CD14-positive monocyte (primary cell): ENCODE measurements at regions not wholly inside any gene's neighbourhood (a gene's known extent, or its start where the extent isn't known, plus 50 kb on each side); places are given as distances from the start of the nearest gene placed in this dataset.

Source experiments
- DNase-seq, 3 donors: peaks; one replicate each; pipeline ENCODE4 v3.0.0-alpha.2; 2011 to 2022
- H2AFZ ChIP-seq: 2 replicates; pipeline ENCODE4 v1.6.0; 2012; ENCODE audit warnings: mild to moderate bottlenecking, low read depth, low read length, inconsistent platforms; ENCODE audit not compliant: insufficient read depth, poor library complexity, severe bottlenecking
- H3K27ac ChIP-seq, 2 donors: 1 replicate in 1 of 2; 2 replicates in 1 of 2; pipeline ENCODE4 v1.5.1; 2012 to 2013; ENCODE audit warnings: low read length in 2 of 2, control low read depth in 1 of 2, inconsistent platforms in 1 of 2, low read depth in 1 of 2, mild to moderate bottlenecking in 1 of 2
- H3K27me3 ChIP-seq, 2 donors: one replicate each; pipeline versions ENCODE4 v1.6.0 to v1.6.1; 2011 to 2013; ENCODE audit warnings: low read length in 2 of 2; ENCODE audit not compliant: control insufficient read depth in 2 of 2, insufficient read depth in 2 of 2
- H3K36me3 ChIP-seq, 2 donors: replicated peaks in 1 of 2; 1 replicate in 1 of 2; 2 replicates in 1 of 2; pipeline versions ENCODE4 v1.5.1 to v1.6.1; 2012 to 2013; ENCODE audit warnings: low read length in 2 of 2, control low read depth in 1 of 2, inconsistent platforms in 1 of 2, mild to moderate bottlenecking in 1 of 2; ENCODE audit not compliant: insufficient read depth in 2 of 2, control insufficient read depth in 1 of 2
- H3K4me1 ChIP-seq, 2 donors: 1 replicate in 1 of 2; 2 replicates in 1 of 2; pipeline versions ENCODE4 v1.5.1 to v1.6.1; 2012 to 2013; ENCODE audit warnings: low read length in 2 of 2, control low read depth in 1 of 2, inconsistent platforms in 1 of 2, mild to moderate bottlenecking in 1 of 2, moderate library complexity in 1 of 2; ENCODE audit not compliant: insufficient read depth in 2 of 2, control insufficient read depth in 1 of 2
- H3K4me2 ChIP-seq: replicated peaks from 2 replicates; pipeline ENCODE3; 2012; ENCODE audit warnings: low read length, moderate library complexity, mild to moderate bottlenecking; ENCODE audit not compliant: poor library complexity, severe bottlenecking; ENCODE audit errors: extremely low read depth
- H3K4me3 ChIP-seq, 3 experiments: fragments of 200-600 bp in 1 of 3; sonication (generic) in 1 of 3; replicated peaks in 1 of 3; 1 replicate in 2 of 3; 2 replicates in 1 of 3; pipeline ENCODE4 v1.5.1; 2011 to 2013; ENCODE audit warnings: low read length in 3 of 3, mild to moderate bottlenecking in 3 of 3, control low read depth in 2 of 3, low read depth in 2 of 3, inconsistent platforms in 1 of 3, moderate library complexity in 1 of 3
- H3K79me2 ChIP-seq: 2 replicates; pipeline ENCODE4 v1.6.0; 2012; ENCODE audit warnings: mild to moderate bottlenecking, control low read depth, inconsistent platforms, low read length, moderate library complexity; ENCODE audit not compliant: insufficient read depth
- H3K9ac ChIP-seq: 2 replicates; pipeline ENCODE4 v1.6.0; 2017; ENCODE audit warnings: low read length, mild to moderate bottlenecking; ENCODE audit not compliant: insufficient read depth, poor library complexity, severe bottlenecking
- H3K9me3 ChIP-seq, 2 donors: replicated peaks in 1 of 2; 1 replicate in 1 of 2; 2 replicates in 1 of 2; pipeline versions ENCODE4 v1.5.1 to v1.6.1; 2012 to 2013; ENCODE audit warnings: low read length in 2 of 2, control low read depth in 1 of 2; ENCODE audit not compliant: control insufficient read depth in 1 of 2, insufficient read depth in 1 of 2
- H4K20me1 ChIP-seq: 2 replicates; pipeline ENCODE4 v1.6.0; 2012; ENCODE audit warnings: mild to moderate bottlenecking, low read length, control low read depth, moderate library complexity; ENCODE audit not compliant: insufficient read depth
- H3K27ac Mint-ChIP-seq, 7 donors: one replicate each; pipeline ENCODE4 v1.8.0; 2020; ENCODE audit warnings: mild to moderate bottlenecking in 7 of 7, mixed read lengths in 7 of 7, moderate library complexity in 6 of 7, inconsistent platforms in 2 of 7
- H3K27me3 Mint-ChIP-seq, 3 donors: one replicate each; pipeline ENCODE4 v1.8.0; 2021 to 2022; ENCODE audit warnings: low read depth in 3 of 3, mild to moderate bottlenecking in 3 of 3, mixed read lengths in 3 of 3, moderate library complexity in 3 of 3, inconsistent platforms in 1 of 3
- H3K36me3 Mint-ChIP-seq, 2 donors: one replicate each; pipeline ENCODE4 v1.8.0; 2020; ENCODE audit warnings: mixed read lengths in 2 of 2, inconsistent platforms in 1 of 2, mild to moderate bottlenecking in 1 of 2
- H3K4me1 Mint-ChIP-seq: one replicate; pipeline ENCODE4 v1.8.0; 2020; ENCODE audit warnings: mild to moderate bottlenecking, mixed read lengths
- H3K4me3 Mint-ChIP-seq, 2 donors: one replicate each; pipeline ENCODE4 v1.8.0; 2020; ENCODE audit warnings: mild to moderate bottlenecking in 2 of 2, mixed read lengths in 2 of 2, moderate library complexity in 1 of 2
- H3K9me3 Mint-ChIP-seq, 7 donors: one replicate each; pipeline ENCODE4 v1.8.0; 2020 to 2022; ENCODE audit warnings: mixed read lengths in 7 of 7, mild to moderate bottlenecking in 6 of 7, moderate library complexity in 6 of 7, inconsistent platforms in 2 of 7
- WGBS: methylation state at CpG from one replicate; pipeline ENCODE4 v1.1.5; 2013; ENCODE audit warnings: missing lambda C conversion rate; ENCODE audit not compliant: insufficient coverage; 5-methylcytosine and 5-hydroxymethylcytosine counted together
- intact Hi-C, 2 donors: fragments of 100-400 bp; cut with micrococcal nuclease; formaldehyde crosslinking; loops; one replicate each; pipeline versions ENCODE4 v1.15.0 to v1.15.1; 2023
- TF ChIP-seq, protein P1 (sequence below): fragments of 200-600 bp; IDR thresholded peaks from one replicate; pipeline ENCODE4 v1.8.0; 2022; ENCODE audit warnings: antibody characterized with exemption, mild to moderate bottlenecking

DNA sequence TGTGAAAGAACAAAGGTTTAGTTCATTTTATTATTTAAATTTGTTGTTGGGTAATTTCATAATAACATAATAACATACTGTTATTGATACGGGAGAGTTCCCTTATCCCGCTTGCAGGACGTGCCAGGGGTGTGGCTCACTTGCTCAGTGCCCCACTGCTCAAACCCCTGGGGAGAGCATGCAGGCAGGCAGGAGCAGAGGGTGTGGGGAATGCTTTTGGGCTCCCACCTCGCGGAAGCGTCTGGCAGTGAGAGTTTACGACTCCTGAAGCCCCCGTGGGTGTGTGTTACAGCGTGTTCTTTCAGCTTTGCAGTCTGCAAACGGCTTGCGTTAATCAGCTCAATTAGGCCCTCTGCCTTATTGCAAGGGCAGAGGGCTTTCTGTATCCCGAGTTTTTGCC, 675.9 kb downstream of the SEMA5A start:
- TF ChIP-seq, protein P1, sequence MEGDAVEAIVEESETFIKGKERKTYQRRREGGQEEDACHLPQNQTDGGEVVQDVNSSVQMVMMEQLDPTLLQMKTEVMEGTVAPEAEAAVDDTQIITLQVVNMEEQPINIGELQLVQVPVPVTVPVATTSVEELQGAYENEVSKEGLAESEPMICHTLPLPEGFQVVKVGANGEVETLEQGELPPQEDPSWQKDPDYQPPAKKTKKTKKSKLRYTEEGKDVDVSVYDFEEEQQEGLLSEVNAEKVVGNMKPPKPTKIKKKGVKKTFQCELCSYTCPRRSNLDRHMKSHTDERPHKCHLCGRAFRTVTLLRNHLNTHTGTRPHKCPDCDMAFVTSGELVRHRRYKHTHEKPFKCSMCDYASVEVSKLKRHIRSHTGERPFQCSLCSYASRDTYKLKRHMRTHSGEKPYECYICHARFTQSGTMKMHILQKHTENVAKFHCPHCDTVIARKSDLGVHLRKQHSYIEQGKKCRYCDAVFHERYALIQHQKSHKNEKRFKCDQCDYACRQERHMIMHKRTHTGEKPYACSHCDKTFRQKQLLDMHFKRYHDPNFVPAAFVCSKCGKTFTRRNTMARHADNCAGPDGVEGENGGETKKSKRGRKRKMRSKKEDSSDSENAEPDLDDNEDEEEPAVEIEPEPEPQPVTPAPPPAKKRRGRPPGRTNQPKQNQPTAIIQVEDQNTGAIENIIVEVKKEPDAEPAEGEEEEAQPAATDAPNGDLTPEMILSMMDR, result no peak
- Histone ChIP-seq H2AFZ (no peak overlapping the region), H3K4me3 (no peak overlapping the region), H3K27me3 (no peaks in the 10 kb centered on the region), H3K4me1 (no peaks in the 10 kb centered on the region), H3K9me3 (no peaks in the 10 kb centered on the region), H3K27ac (no peak overlapping the region), H3K4me2 (no peak overlapping the region), H3K9ac (no peak overlapping the region), H3K36me3 (no peaks in the 10 kb centered on the region), H3K79me2 (no peaks in the 10 kb centered on the region), H4K20me1 (no peaks in the 10 kb centered on the region)
- H3K27me3 Mint-ChIP-seq, result no peaks in the 10 kb centered on the region
- no peaks in the 10 kb centered on the region for H3K4me1 Mint-ChIP-seq
- 74% methylated on average over 11 of the region's 12 CpGs for WGBS
- DNase-seq, result no peak
- intact Hi-C loops, result no loop called here
- H3K36me3 Mint-ChIP-seq, result no peaks in the 10 kb centered on the region
- peaks cover 0 to 2% (median 0%) of the 10 kb centered on the region in 7 donors for H3K9me3 Mint-ChIP-seq
- H3K4me3 Mint-ChIP-seq, result no peak overlapping the region
- H3K27ac Mint-ChIP-seq, result no peak overlapping the region

DNA sequence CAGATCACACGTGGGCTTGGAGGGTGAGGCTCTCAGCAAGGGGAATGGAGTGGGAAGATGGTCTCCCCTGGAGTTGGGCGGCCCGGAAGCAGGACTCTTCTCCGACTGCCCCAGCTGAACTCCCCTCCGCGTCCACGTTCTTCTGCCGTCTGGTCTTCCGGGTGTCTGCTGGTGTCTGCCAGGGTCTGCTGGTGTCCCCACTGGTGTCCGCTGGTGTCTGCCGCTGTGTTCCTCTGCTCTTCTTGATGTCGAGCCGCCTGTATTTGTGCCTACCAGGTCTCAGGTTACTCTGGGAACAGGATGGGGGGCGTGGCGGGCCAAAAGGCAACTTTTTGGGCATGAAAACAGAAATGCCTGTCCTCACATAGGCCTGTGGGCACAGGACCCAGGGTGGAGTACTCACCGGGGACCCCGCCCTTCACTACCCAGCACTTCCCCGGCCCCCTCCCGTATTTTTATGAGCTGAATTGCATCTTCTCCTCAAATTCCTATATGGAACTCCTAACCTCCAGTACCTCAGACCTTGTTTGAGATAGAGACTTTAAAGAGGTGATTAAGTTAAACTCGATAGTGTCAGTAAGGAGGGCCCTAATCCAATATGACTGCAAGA, 675.4 kb downstream of the SEMA5A start:
- Mint-ChIP-seq H3K4me3 (no peak overlapping the region), H3K9me3 (peaks cover 0 to 2% (median 0%) of the 10 kb centered on the region in 7 donors), H3K36me3 (no peaks in the 10 kb centered on the region), H3K27ac (no peak overlapping the region), H3K4me1 (no peaks in the 10 kb centered on the region), H3K27me3 (no peaks in the 10 kb centered on the region)
- no peaks in the 10 kb centered on the region for H4K20me1 ChIP-seq
- WGBS, result 90% methylated on average over 11 of the region's 20 CpGs
- TF ChIP-seq, protein P1, result no peak
- intact Hi-C loops, result no loop called here
- H3K79me2 ChIP-seq, result no peaks in the 10 kb centered on the region
- H3K4me1 ChIP-seq, result no peaks in the 10 kb centered on the region
- H3K9me3 ChIP-seq, result no peaks in the 10 kb centered on the region
- no peak overlapping the region for H2AFZ ChIP-seq
- H3K9ac ChIP-seq, result no peak overlapping the region
- no peak for DNase-seq
- H3K27me3 ChIP-seq, result no peaks in the 10 kb centered on the region
- H3K36me3 ChIP-seq, result no peaks in the 10 kb centered on the region
- H3K27ac ChIP-seq, result no peak overlapping the region
- no peak overlapping the region for H3K4me2 ChIP-seq
- H3K4me3 ChIP-seq, result no peak overlapping the region
